ENCODE measurements at regions not wholly inside any gene's neighbourhood (a gene's known extent, or its start where the extent isn't known, plus 50 kb on each side); places are given as distances from the start of the nearest gene placed in this dataset.
"Not testable (repeated sequence)": the region's sequence is repeated elsewhere in the genome, so short reads cannot be mapped to it uniquely, and the experiment has no call there.

- Histone ChIP-seq H3K27me3 (ENCODE audit: control insufficient read depth, insufficient read depth, low read length) (no peaks in the 10 kb centered on the region), H3K9ac (ENCODE audit: low read length in 3 of 3) (no peak overlapping the region), H3K27ac (ENCODE audit: low read depth in 2 of 2, low read length in 2 of 2) (no peak overlapping the region), H3K36me3 (ENCODE audit: control insufficient read depth in 2 of 3, insufficient read depth in 3 of 3, low read length in 3 of 3) (no peaks in the 10 kb centered on the region), H3K9me3 (ENCODE audit: control insufficient read depth in 2 of 3, insufficient read depth in 1 of 3, low read length in 3 of 3) (peaks cover 0 to 4% (median 0%) of the 10 kb centered on the region in 3 donors), H3K4me3 (ENCODE audit: low read length in 3 of 3) (no peak overlapping the region), H3K4me1 (ENCODE audit: control insufficient read depth in 2 of 3, insufficient read depth in 2 of 3, low read depth in 1 of 3, low read length in 3 of 3) (no peaks in the 10 kb centered on the region)
- DNase-seq (no peak), FAIRE-seq (no peak)
- intact Hi-C loops (cut with DNase I), result no loop called here
- TF ChIP-seq CTCF (IDR thresholded peaks at IDR 0.05; ENCODE audit: borderline replicate concordance, extremely low read depth, insufficient read depth), result no peak
Measured at GRCh38 chr2:193201583-193201982, 1006.9 kb upstream of the TMEFF2 start.

DNA sequence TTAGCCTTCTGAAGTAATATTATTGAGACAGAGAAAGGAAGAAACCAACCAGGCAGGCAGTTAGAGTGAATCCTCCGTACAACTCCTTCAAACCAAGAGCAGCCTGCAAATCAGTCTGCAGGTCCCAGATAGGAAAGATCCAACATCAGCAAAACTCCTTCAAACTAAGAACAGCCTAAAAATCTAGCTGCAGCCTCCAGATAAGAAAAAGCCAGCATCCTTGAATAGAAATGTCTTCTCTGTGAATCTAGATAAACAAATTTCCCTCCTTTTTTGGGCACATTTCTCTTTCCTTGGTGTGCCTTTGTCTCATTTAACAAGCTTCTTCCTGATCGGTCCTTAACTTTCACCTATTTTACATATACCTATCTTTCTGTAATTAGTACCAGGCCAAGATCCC lies 1004.6 kb upstream of the TMEFF2 start:
- H3K36me3 ChIP-seq (ENCODE audit: control insufficient read depth in 2 of 3, insufficient read depth in 3 of 3, low read length in 3 of 3), result no peaks in the 10 kb centered on the region
- H3K9me3 ChIP-seq (ENCODE audit: control insufficient read depth in 2 of 3, insufficient read depth in 1 of 3, low read length in 3 of 3), result peaks cover 0 to 4% (median 0%) of the 10 kb centered on the region in 3 donors
- no peak for DNase-seq
- no peak overlapping the region for H3K9ac ChIP-seq (ENCODE audit: low read length in 3 of 3)
- no peaks in the 10 kb centered on the region for H3K27me3 ChIP-seq (ENCODE audit: control insufficient read depth, insufficient read depth, low read length)
- intact Hi-C loops (cut with DNase I), result no loop called here
- no peak for FAIRE-seq
- no peak overlapping the region for H3K4me3 ChIP-seq (ENCODE audit: low read length in 3 of 3)
- H3K27ac ChIP-seq (ENCODE audit: low read depth in 2 of 2, low read length in 2 of 2), result no peak overlapping the region
- TF ChIP-seq CTCF (IDR thresholded peaks at IDR 0.05; ENCODE audit: borderline replicate concordance, extremely low read depth, insufficient read depth), result no peak
- H3K4me1 ChIP-seq (ENCODE audit: control insufficient read depth in 2 of 3, insufficient read depth in 2 of 3, low read depth in 1 of 3, low read length in 3 of 3), result no peaks in the 10 kb centered on the region

DNA sequence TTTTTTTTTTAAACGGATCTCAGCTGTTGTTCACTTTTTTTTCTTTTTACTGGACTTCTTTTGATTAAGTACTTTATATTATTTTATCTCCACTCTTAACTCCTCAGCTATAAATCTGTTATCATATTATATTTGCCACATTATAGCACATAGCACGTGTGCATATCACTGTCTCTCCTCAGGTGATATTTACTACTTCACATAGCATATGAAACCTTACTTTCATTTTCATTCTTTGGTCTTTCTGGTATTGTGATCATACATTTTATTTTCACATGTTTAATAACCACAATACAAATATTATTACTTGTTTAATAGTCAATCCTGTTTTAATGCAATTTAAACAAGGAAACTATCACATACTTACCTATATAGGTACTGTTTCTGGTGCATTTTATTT lies 993.1 kb upstream of the TMEFF2 start:
- DNase-seq, result no peak
- no peak overlapping the region for H3K9ac ChIP-seq (ENCODE audit: low read length in 3 of 3)
- intact Hi-C loops (cut with DNase I), result no loop called here
- H3K27me3 ChIP-seq (ENCODE audit: control insufficient read depth, insufficient read depth, low read length), result no peaks in the 10 kb centered on the region
- no peaks in the 10 kb centered on the region for H3K4me1 ChIP-seq (ENCODE audit: control insufficient read depth in 2 of 3, insufficient read depth in 2 of 3, low read depth in 1 of 3, low read length in 3 of 3)
- FAIRE-seq, result no peak
- no peak overlapping the region for H3K27ac ChIP-seq (ENCODE audit: low read depth in 2 of 2, low read length in 2 of 2)
- no peak for TF ChIP-seq CTCF (IDR thresholded peaks at IDR 0.05; ENCODE audit: borderline replicate concordance, extremely low read depth, insufficient read depth)
- no peaks in the 10 kb centered on the region for H3K36me3 ChIP-seq (ENCODE audit: control insufficient read depth in 2 of 3, insufficient read depth in 3 of 3, low read length in 3 of 3)
- H3K4me3 ChIP-seq (ENCODE audit: low read length in 3 of 3), result no peak overlapping the region
- H3K9me3 ChIP-seq (ENCODE audit: control insufficient read depth in 2 of 3, insufficient read depth in 1 of 3, low read length in 3 of 3), result no peaks in the 10 kb centered on the region

DNA sequence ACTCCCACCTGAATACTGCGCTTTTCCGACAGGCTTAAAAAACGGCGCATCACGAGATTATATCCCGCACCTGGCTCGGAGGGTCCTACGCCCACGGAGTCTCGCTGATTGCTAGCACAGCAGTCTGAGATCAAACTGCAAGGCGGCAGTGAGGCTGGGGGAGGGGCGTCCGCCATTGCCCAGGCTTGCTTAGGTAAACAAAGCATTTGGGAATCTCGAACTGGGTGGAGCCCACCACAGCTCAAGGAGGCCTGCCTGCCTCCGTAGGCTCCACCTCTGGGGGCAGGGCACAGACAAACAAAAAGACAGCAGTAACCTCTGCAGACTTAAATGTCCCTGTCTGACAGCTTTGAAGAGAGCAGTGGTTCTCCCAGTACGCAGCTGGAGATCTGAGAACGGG lies 976.2 kb upstream of the TMEFF2 start:
- H3K4me1 ChIP-seq (ENCODE audit: control insufficient read depth in 2 of 3, insufficient read depth in 2 of 3, low read depth in 1 of 3, low read length in 3 of 3); H3K4me3 ChIP-seq (ENCODE audit: low read length in 3 of 3); H3K9me3 ChIP-seq (ENCODE audit: control insufficient read depth in 2 of 3, insufficient read depth in 1 of 3, low read length in 3 of 3); H3K27ac ChIP-seq (ENCODE audit: low read depth in 2 of 2, low read length in 2 of 2); DNase-seq; FAIRE-seq; H3K36me3 ChIP-seq (ENCODE audit: control insufficient read depth in 2 of 3, insufficient read depth in 3 of 3, low read length in 3 of 3); H3K9ac ChIP-seq (ENCODE audit: low read length in 3 of 3); intact Hi-C loops (cut with DNase I); H3K27me3 ChIP-seq (ENCODE audit: control insufficient read depth, insufficient read depth, low read length): not testable (repeated sequence)
